ENCODE measurements at regions not wholly inside any gene's neighbourhood (a gene's known extent, or its start where the extent isn't known, plus 50 kb on each side); places are given as distances from the start of the nearest gene placed in this dataset.

GRCh38 chr18:24910221-24910620 lies 441.7 kb downstream of the ZNF521 start:
- DNase-seq, result no peak
- Histone ChIP-seq H3K27me3 (no peaks in the 10 kb centered on the region), H3K27ac (no peak overlapping the region), H3K36me3 (no peaks in the 10 kb centered on the region), H3K4me1 (no peaks in the 10 kb centered on the region), H3K9me3 (no peaks in the 10 kb centered on the region), H3K4me3 (no peak overlapping the region)
- intact Hi-C loops (cut with DNase I; ENCODE audit: low total_unique reads), result no loop called here
- TF ChIP-seq POLR2A (IDR thresholded peaks at IDR 0.05), result no peak
- TF ChIP-seq, protein P1, sequence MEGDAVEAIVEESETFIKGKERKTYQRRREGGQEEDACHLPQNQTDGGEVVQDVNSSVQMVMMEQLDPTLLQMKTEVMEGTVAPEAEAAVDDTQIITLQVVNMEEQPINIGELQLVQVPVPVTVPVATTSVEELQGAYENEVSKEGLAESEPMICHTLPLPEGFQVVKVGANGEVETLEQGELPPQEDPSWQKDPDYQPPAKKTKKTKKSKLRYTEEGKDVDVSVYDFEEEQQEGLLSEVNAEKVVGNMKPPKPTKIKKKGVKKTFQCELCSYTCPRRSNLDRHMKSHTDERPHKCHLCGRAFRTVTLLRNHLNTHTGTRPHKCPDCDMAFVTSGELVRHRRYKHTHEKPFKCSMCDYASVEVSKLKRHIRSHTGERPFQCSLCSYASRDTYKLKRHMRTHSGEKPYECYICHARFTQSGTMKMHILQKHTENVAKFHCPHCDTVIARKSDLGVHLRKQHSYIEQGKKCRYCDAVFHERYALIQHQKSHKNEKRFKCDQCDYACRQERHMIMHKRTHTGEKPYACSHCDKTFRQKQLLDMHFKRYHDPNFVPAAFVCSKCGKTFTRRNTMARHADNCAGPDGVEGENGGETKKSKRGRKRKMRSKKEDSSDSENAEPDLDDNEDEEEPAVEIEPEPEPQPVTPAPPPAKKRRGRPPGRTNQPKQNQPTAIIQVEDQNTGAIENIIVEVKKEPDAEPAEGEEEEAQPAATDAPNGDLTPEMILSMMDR (IDR thresholded peaks at IDR 0.05), result no peak

DNA sequence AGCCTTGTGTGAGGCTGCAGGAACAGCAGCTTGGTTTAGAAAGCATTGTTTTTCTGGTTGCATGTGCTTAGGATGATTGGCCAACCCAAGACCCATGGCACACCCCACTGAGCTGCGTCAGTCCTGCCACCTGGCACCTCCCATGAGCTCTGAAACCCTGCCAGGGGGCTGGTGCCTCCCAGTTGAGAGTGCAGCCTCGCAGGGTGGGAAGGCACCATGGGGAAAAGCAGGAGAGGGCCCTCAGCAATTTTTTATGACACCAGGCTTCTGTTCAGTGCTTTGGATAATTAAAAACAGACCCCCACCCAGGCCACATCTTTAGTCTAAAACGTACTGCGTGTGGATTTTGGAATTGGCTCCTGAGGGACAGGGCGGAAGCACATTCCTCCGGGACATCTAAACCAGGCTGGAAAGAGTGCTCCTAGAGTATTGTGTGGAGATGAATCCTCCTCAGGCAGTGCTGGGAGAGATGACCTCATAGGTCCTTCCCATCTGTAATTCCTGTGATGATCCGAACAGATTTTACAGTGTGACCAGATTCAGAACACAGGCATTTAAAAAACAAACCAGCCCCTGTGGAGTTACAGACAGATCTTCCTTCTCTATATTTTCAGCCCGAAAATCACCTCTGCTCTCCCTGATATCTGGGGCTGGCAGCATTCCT lies 438.3 kb downstream of the ZNF521 start:
- no peak for DNase-seq
- H3K27me3 ChIP-seq, result no peaks in the 10 kb centered on the region

DNA sequence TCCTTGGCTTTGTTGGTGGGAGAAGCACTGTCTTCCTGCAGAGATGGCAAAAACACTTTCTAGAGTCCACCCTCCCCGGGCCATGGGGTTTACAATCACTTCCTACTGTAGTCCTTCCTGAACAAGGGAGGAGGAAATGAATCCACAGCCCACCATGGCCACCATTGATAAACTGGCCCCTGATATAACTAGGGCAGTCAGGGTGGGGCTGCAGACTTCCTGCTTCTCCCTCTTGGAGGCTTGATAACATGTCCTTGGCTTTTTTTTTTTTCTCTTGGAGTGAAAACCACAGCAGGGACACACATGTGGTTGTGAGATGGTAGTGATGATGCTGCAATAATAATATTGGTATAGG lies 437.8 kb downstream of the ZNF521 start:
- Histone ChIP-seq H3K9me3 (no peaks in the 10 kb centered on the region), H3K4me1 (no peaks in the 10 kb centered on the region), H3K27me3 (no peaks in the 10 kb centered on the region), H3K4me3 (no peak overlapping the region), H3K36me3 (no peaks in the 10 kb centered on the region), H3K27ac (no peak overlapping the region)
- no peak for DNase-seq
- TF ChIP-seq, protein P1 (IDR thresholded peaks at IDR 0.05), result no peak
- no peak for TF ChIP-seq POLR2A (IDR thresholded peaks at IDR 0.05)
- intact Hi-C loops (cut with DNase I; ENCODE audit: low total_unique reads), result no loop called here

More for the DNA sequence above, 438.3 kb downstream of the ZNF521 start:
- H3K4me1 ChIP-seq, result no peaks in the 10 kb centered on the region
- H3K4me3 ChIP-seq, result no peak overlapping the region
- no peak overlapping the region for H3K27ac ChIP-seq
- H3K9me3 ChIP-seq, result no peaks in the 10 kb centered on the region
- intact Hi-C loops (cut with DNase I; ENCODE audit: low total_unique reads), result no loop called here
- TF ChIP-seq, protein P1 (IDR thresholded peaks at IDR 0.05), result no peak
- no peak for TF ChIP-seq POLR2A (IDR thresholded peaks at IDR 0.05)
- H3K36me3 ChIP-seq, result no peaks in the 10 kb centered on the region

DNA sequence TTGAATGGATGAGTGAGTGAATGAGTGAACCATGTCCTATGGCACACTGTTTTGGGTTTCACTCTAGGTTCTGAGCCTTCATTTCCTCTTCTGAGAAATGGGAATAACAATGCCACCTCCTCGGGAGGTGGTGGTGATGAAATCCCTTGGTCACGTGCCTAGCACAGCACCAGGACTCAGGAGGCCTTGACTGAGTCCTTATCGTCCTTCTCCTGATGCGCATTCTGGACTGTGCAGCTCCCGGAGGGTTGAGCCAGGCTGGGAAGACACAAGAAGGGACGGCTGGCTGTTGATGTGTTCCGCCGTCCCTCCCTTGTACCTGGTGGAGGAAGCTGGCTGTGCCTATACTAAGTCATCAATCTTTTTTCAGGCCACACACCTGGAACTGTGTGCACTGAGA lies 437.3 kb downstream of the ZNF521 start:
- DNase-seq, result no peak

DNA sequence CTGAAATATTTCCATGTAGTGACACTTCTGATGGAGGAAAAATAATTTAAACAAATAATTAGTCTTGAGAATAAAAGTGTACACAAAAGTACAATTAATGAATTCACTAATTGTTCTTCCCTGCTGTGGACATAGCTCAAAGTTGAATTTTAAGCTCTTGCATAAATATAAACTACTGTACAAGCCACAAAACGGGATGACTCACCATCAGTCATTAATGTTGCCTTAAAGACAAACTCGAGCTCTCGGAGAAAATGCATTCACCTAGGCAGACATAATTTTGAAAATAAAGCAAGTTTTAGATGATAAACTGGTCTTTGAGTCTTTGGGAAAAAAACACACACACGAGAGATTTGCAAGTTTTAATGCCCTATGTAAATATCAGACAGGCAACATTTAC lies 436.4 kb downstream of the ZNF521 start:
- intact Hi-C loops (cut with DNase I; ENCODE audit: low total_unique reads), result no loop called here
- Histone ChIP-seq H3K27ac (no peak overlapping the region), H3K4me1 (no peaks in the 10 kb centered on the region), H3K9me3 (no peaks in the 10 kb centered on the region), H3K27me3 (no peaks in the 10 kb centered on the region), H3K36me3 (no peaks in the 10 kb centered on the region), H3K4me3 (no peak overlapping the region)
- no peak for DNase-seq
- TF ChIP-seq, protein P1 (IDR thresholded peaks at IDR 0.05), result no peak
- no peak for TF ChIP-seq POLR2A (IDR thresholded peaks at IDR 0.05)

More for the DNA sequence above, 437.3 kb downstream of the ZNF521 start:
- no peaks in the 10 kb centered on the region for H3K36me3 ChIP-seq
- H3K27ac ChIP-seq, result no peak overlapping the region
- no peaks in the 10 kb centered on the region for H3K27me3 ChIP-seq
- intact Hi-C loops (cut with DNase I; ENCODE audit: low total_unique reads), result no loop called here
- H3K9me3 ChIP-seq, result no peaks in the 10 kb centered on the region
- TF ChIP-seq, protein P1 (IDR thresholded peaks at IDR 0.05), result no peak
- TF ChIP-seq POLR2A (IDR thresholded peaks at IDR 0.05), result no peak
- H3K4me3 ChIP-seq, result no peak overlapping the region
- H3K4me1 ChIP-seq, result no peaks in the 10 kb centered on the region

Measured in uterus (tissue), 3 donors.